ENCODE measurements at regions not wholly inside any gene's neighbourhood (a gene's known extent, or its start where the extent isn't known, plus 50 kb on each side); places are given as distances from the start of the nearest gene placed in this dataset.

- H3K9me2 ChIP-seq (ENCODE audit: low read depth, low read length) = no peaks in the 10 kb centered on the region
- H3K4me3 ChIP-seq (ENCODE audit: low read depth, low read length, poor library complexity, severe bottlenecking) = no peak overlapping the region
- H3F3A ChIP-seq (ENCODE audit: insufficient read depth, low read length) = no peaks in the 10 kb centered on the region
- no peaks in the 10 kb centered on the region for H3K79me2 ChIP-seq (ENCODE audit: insufficient read depth, low read length)
- no peaks in the 10 kb centered on the region for H3K36me3 ChIP-seq (ENCODE audit: insufficient read depth, low read length)
- H3K27me3 ChIP-seq (ENCODE audit: insufficient read depth, low read length) = peaks cover 8% of the 10 kb centered on the region; the same call in 1 of the 2 replicates
- no peak for TF ChIP-seq EZH2 (IDR thresholded peaks at IDR 0.05; ENCODE audit: borderline replicate concordance, low read length)
- H3K9ac ChIP-seq (ENCODE audit: low read length) = no peak overlapping the region
- H4K20me1 ChIP-seq (ENCODE audit: insufficient read depth, low read length) = no peaks in the 10 kb centered on the region
- no peak overlapping the region for H2AFZ ChIP-seq (ENCODE audit: low read length)
- no peak overlapping the region for H3K4me2 ChIP-seq (ENCODE audit: low read length)
- H3K27ac ChIP-seq (ENCODE audit: low read depth, low read length, poor library complexity, severe bottlenecking) = no peak overlapping the region
- H3K4me1 ChIP-seq (ENCODE audit: insufficient read depth, low read length, severe bottlenecking) = peaks cover 5% of the 10 kb centered on the region
- H3K9me3 ChIP-seq (ENCODE audit: low read length) = peaks cover 3% of the 10 kb centered on the region
Measured at GRCh38 chr3:14329116-14329830, 73.1 kb upstream of the SLC6A6 start.

GRCh38 chr3:14329842-14330241, 72.6 kb upstream of the SLC6A6 start:
- H2AFZ ChIP-seq (ENCODE audit: low read length) = no peak overlapping the region
- H3K9ac ChIP-seq (ENCODE audit: low read length) = no peak overlapping the region
- H3K27ac ChIP-seq (ENCODE audit: low read depth, low read length, poor library complexity, severe bottlenecking) = no peak overlapping the region
- peaks cover 8% of the 10 kb centered on the region; the same call in 1 of the 2 replicates for H3K27me3 ChIP-seq (ENCODE audit: insufficient read depth, low read length)
- no peaks in the 10 kb centered on the region for H3K9me2 ChIP-seq (ENCODE audit: low read depth, low read length)
- no peaks in the 10 kb centered on the region for H3K79me2 ChIP-seq (ENCODE audit: insufficient read depth, low read length)
- H3K9me3 ChIP-seq (ENCODE audit: low read length) = peaks cover 3% of the 10 kb centered on the region
- H3K36me3 ChIP-seq (ENCODE audit: insufficient read depth, low read length) = no peaks in the 10 kb centered on the region
- no peak overlapping the region for H3K4me2 ChIP-seq (ENCODE audit: low read length)
- H3K4me3 ChIP-seq (ENCODE audit: low read depth, low read length, poor library complexity, severe bottlenecking) = no peak overlapping the region
- peaks cover 5% of the 10 kb centered on the region for H3K4me1 ChIP-seq (ENCODE audit: insufficient read depth, low read length, severe bottlenecking)
- H4K20me1 ChIP-seq (ENCODE audit: insufficient read depth, low read length) = no peaks in the 10 kb centered on the region
- TF ChIP-seq EZH2 (IDR thresholded peaks at IDR 0.05; ENCODE audit: borderline replicate concordance, low read length) (no peak), CTCF (IDR thresholded peaks at IDR 0.05; ENCODE audit: low read length) (no peak)
- H3F3A ChIP-seq (ENCODE audit: insufficient read depth, low read length) = no peaks in the 10 kb centered on the region

- TF ChIP-seq CTCF (IDR thresholded peaks at IDR 0.05; ENCODE audit: low read length) (no peak), EZH2 (IDR thresholded peaks at IDR 0.05; ENCODE audit: borderline replicate concordance, low read length) (no peak)
- Histone ChIP-seq H3K9me3 (ENCODE audit: low read length) (peaks cover 3% of the 10 kb centered on the region), H3K4me2 (ENCODE audit: low read length) (no peak overlapping the region), H3K36me3 (ENCODE audit: insufficient read depth, low read length) (no peaks in the 10 kb centered on the region), H3F3A (ENCODE audit: insufficient read depth, low read length) (no peaks in the 10 kb centered on the region), H2AFZ (ENCODE audit: low read length) (no peak overlapping the region), H3K4me1 (ENCODE audit: insufficient read depth, low read length, severe bottlenecking) (peaks cover 5% of the 10 kb centered on the region), H3K4me3 (ENCODE audit: low read depth, low read length, poor library complexity, severe bottlenecking) (no peak overlapping the region), H3K27ac (ENCODE audit: low read depth, low read length, poor library complexity, severe bottlenecking) (no peak overlapping the region), H4K20me1 (ENCODE audit: insufficient read depth, low read length) (no peaks in the 10 kb centered on the region), H3K79me2 (ENCODE audit: insufficient read depth, low read length) (no peaks in the 10 kb centered on the region), H3K9me2 (ENCODE audit: low read depth, low read length) (no peaks in the 10 kb centered on the region), H3K27me3 (ENCODE audit: insufficient read depth, low read length) (peaks cover 8% of the 10 kb centered on the region; the same call in 1 of the 2 replicates), H3K9ac (ENCODE audit: low read length) (no peak overlapping the region)
Measured at GRCh38 chr3:14330508-14330907, 71.9 kb upstream of the SLC6A6 start.

GRCh38 chr3:14331251-14331650, 71.2 kb upstream of the SLC6A6 start:
- TF ChIP-seq EZH2 (IDR thresholded peaks at IDR 0.05; ENCODE audit: borderline replicate concordance, low read length) = no peak
- TF ChIP-seq CTCF (IDR thresholded peaks at IDR 0.05; ENCODE audit: low read length) = no peak
- peaks cover 7% of the 10 kb centered on the region for H3K4me1 ChIP-seq (ENCODE audit: insufficient read depth, low read length, severe bottlenecking)
- H3K4me2 ChIP-seq (ENCODE audit: low read length) = no peak overlapping the region
- H3K9me2 ChIP-seq (ENCODE audit: low read depth, low read length) = no peaks in the 10 kb centered on the region
- H3F3A ChIP-seq (ENCODE audit: insufficient read depth, low read length) = no peaks in the 10 kb centered on the region
- H2AFZ ChIP-seq (ENCODE audit: low read length) = no peak overlapping the region
- H3K36me3 ChIP-seq (ENCODE audit: insufficient read depth, low read length) = no peaks in the 10 kb centered on the region
- no peaks in the 10 kb centered on the region for H4K20me1 ChIP-seq (ENCODE audit: insufficient read depth, low read length)
- H3K9ac ChIP-seq (ENCODE audit: low read length) = no peak overlapping the region
- H3K9me3 ChIP-seq (ENCODE audit: low read length) = peaks cover 3% of the 10 kb centered on the region
- peaks cover 8% of the 10 kb centered on the region; the same call in 1 of the 2 replicates for H3K27me3 ChIP-seq (ENCODE audit: insufficient read depth, low read length)
- no peak overlapping the region for H3K4me3 ChIP-seq (ENCODE audit: low read depth, low read length, poor library complexity, severe bottlenecking)
- H3K27ac ChIP-seq (ENCODE audit: low read depth, low read length, poor library complexity, severe bottlenecking) = no peak overlapping the region
- H3K79me2 ChIP-seq (ENCODE audit: insufficient read depth, low read length) = no peaks in the 10 kb centered on the region
